GM18907 (cell line): ENCODE measurements at regions not wholly inside any gene's neighbourhood (a gene's known extent, or its start where the extent isn't known, plus 50 kb on each side); places are given as distances from the start of the nearest gene placed in this dataset.

Experiments
- ATAC-seq: cut with Tn5 transposase; IDR thresholded peaks from one replicate; pipeline ENCODE4 v1.9.1; 2021; ENCODE audit warnings: mild to moderate bottlenecking, moderate library complexity; ENCODE audit not compliant: unreplicated experiment

DNA sequence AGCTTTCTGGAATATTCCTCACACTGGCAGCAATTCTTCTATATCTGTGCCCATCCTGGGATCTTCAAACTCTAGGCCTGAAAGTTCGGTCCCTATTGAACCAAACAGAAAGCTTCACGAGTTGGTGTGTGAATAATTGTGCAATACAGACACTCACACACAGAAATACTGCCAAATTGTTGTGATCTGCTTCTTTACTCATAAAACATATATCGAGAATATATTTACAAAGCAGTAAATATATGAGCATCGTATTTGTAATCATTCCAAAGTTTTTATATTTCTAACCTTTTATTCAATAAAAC is 56.6 kb upstream of the BEX4 start:
- peak; percentile 7 for ATAC-seq

DNA sequence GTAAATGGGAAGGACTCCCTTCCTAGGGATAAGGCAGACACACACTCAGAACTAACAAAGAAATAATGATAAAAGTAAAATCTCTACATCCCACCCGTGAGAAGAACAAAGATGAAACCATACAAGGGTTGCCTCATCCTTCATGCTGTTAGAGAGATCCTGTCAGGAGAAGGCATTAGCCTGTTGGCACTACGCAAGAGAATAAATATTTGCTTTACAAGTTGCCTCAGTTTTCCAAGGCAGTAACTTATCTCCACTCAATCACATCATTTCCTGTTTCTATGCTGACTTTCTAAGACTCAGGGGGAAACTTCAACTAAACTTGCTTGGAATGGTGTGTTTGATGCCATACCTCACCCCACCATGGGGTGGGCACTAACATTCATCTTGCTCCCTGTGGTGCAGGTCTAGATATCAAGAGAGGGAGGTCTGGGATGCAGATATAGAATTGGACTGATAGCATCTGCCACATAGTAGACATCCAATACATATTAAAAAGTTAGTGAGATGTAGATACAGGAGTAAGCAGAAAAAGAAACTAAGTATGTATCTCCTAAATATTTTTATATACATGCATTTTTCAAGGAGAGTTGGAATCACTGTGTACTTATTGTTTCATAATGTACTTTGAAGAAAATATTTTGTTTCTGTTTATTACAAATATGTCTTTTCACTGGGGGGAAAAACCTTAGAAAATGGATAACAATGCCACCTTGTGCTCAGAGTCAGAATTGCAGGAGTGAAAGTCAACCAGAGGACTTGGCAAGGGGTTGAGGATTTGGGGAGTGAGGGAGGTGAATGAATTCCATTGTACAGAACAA is 57.2 kb upstream of the BEX4 start:
- peak; percentile 70 for ATAC-seq

- ATAC-seq: no peak
Observed at GRCh38 chrX:103155201-103155600, 59.7 kb upstream of the BEX4 start.

- no peak for ATAC-seq
Observed at GRCh38 chrX:103153661-103154060, 60.7 kb upstream of the NXF3 start.

GRCh38 chrX:103151799-103152198 is 58.9 kb upstream of the NXF3 start:
- ATAC-seq: no peak

DNA sequence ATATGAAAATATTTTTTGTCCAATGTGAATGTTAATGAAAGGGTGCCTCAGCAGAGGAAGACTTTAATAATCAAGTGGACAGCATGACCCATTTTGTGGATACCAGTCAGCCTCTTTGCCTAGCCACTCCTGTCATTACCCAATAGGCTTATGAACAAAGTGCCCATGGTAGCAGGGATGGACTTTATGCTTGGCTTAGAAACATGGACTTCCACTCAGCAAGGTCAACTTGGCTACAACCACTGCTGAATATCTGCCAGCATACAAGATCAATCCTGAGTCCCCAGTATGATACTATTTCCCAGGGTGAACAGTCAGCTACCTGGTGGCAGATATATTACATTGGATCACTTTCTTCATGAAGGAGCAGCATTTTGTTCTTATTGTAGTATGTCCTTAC is 56.7 kb upstream of the NXF3 start:
- no peak for ATAC-seq

- no peak for ATAC-seq
Observed at GRCh38 chrX:103148075-103148474, 55.1 kb upstream of the NXF3 start.
